CD14-positive monocyte (primary cell): ENCODE measurements at regions not wholly inside any gene's neighbourhood (a gene's known extent, or its start where the extent isn't known, plus 50 kb on each side); places are given as distances from the start of the nearest gene placed in this dataset.

Source experiments
- DNase-seq, 3 donors: peaks; one replicate each; pipeline ENCODE4 v3.0.0-alpha.2; 2011 to 2022
- H2AFZ ChIP-seq: 2 replicates; pipeline ENCODE4 v1.6.0; 2012; ENCODE audit warnings: mild to moderate bottlenecking, low read depth, low read length, inconsistent platforms; ENCODE audit not compliant: insufficient read depth, poor library complexity, severe bottlenecking
- H3K27ac ChIP-seq, 2 donors: 1 replicate in 1 of 2; 2 replicates in 1 of 2; pipeline ENCODE4 v1.5.1; 2012 to 2013; ENCODE audit warnings: low read length in 2 of 2, control low read depth in 1 of 2, inconsistent platforms in 1 of 2, low read depth in 1 of 2, mild to moderate bottlenecking in 1 of 2
- H3K27me3 ChIP-seq, 2 donors: one replicate each; pipeline versions ENCODE4 v1.6.0 to v1.6.1; 2011 to 2013; ENCODE audit warnings: low read length in 2 of 2; ENCODE audit not compliant: control insufficient read depth in 2 of 2, insufficient read depth in 2 of 2
- H3K36me3 ChIP-seq, 2 donors: replicated peaks in 1 of 2; 1 replicate in 1 of 2; 2 replicates in 1 of 2; pipeline versions ENCODE4 v1.5.1 to v1.6.1; 2012 to 2013; ENCODE audit warnings: low read length in 2 of 2, control low read depth in 1 of 2, inconsistent platforms in 1 of 2, mild to moderate bottlenecking in 1 of 2; ENCODE audit not compliant: insufficient read depth in 2 of 2, control insufficient read depth in 1 of 2
- H3K4me1 ChIP-seq, 2 donors: 1 replicate in 1 of 2; 2 replicates in 1 of 2; pipeline versions ENCODE4 v1.5.1 to v1.6.1; 2012 to 2013; ENCODE audit warnings: low read length in 2 of 2, control low read depth in 1 of 2, inconsistent platforms in 1 of 2, mild to moderate bottlenecking in 1 of 2, moderate library complexity in 1 of 2; ENCODE audit not compliant: insufficient read depth in 2 of 2, control insufficient read depth in 1 of 2
- H3K4me2 ChIP-seq: replicated peaks from 2 replicates; pipeline ENCODE3; 2012; ENCODE audit warnings: low read length, moderate library complexity, mild to moderate bottlenecking; ENCODE audit not compliant: poor library complexity, severe bottlenecking; ENCODE audit errors: extremely low read depth
- H3K4me3 ChIP-seq, 3 experiments: fragments of 200-600 bp in 1 of 3; sonication (generic) in 1 of 3; replicated peaks in 1 of 3; 1 replicate in 2 of 3; 2 replicates in 1 of 3; pipeline ENCODE4 v1.5.1; 2011 to 2013; ENCODE audit warnings: low read length in 3 of 3, mild to moderate bottlenecking in 3 of 3, control low read depth in 2 of 3, low read depth in 2 of 3, inconsistent platforms in 1 of 3, moderate library complexity in 1 of 3
- H3K79me2 ChIP-seq: 2 replicates; pipeline ENCODE4 v1.6.0; 2012; ENCODE audit warnings: mild to moderate bottlenecking, control low read depth, inconsistent platforms, low read length, moderate library complexity; ENCODE audit not compliant: insufficient read depth
- H3K9ac ChIP-seq: 2 replicates; pipeline ENCODE4 v1.6.0; 2017; ENCODE audit warnings: low read length, mild to moderate bottlenecking; ENCODE audit not compliant: insufficient read depth, poor library complexity, severe bottlenecking
- H3K9me3 ChIP-seq, 2 donors: replicated peaks in 1 of 2; 1 replicate in 1 of 2; 2 replicates in 1 of 2; pipeline versions ENCODE4 v1.5.1 to v1.6.1; 2012 to 2013; ENCODE audit warnings: low read length in 2 of 2, control low read depth in 1 of 2; ENCODE audit not compliant: control insufficient read depth in 1 of 2, insufficient read depth in 1 of 2
- H4K20me1 ChIP-seq: 2 replicates; pipeline ENCODE4 v1.6.0; 2012; ENCODE audit warnings: mild to moderate bottlenecking, low read length, control low read depth, moderate library complexity; ENCODE audit not compliant: insufficient read depth
- H3K27ac Mint-ChIP-seq, 7 donors: one replicate each; pipeline ENCODE4 v1.8.0; 2020; ENCODE audit warnings: mild to moderate bottlenecking in 7 of 7, mixed read lengths in 7 of 7, moderate library complexity in 6 of 7, inconsistent platforms in 2 of 7
- H3K27me3 Mint-ChIP-seq, 3 donors: one replicate each; pipeline ENCODE4 v1.8.0; 2021 to 2022; ENCODE audit warnings: low read depth in 3 of 3, mild to moderate bottlenecking in 3 of 3, mixed read lengths in 3 of 3, moderate library complexity in 3 of 3, inconsistent platforms in 1 of 3
- H3K36me3 Mint-ChIP-seq, 2 donors: one replicate each; pipeline ENCODE4 v1.8.0; 2020; ENCODE audit warnings: mixed read lengths in 2 of 2, inconsistent platforms in 1 of 2, mild to moderate bottlenecking in 1 of 2
- H3K4me1 Mint-ChIP-seq: one replicate; pipeline ENCODE4 v1.8.0; 2020; ENCODE audit warnings: mild to moderate bottlenecking, mixed read lengths
- H3K4me3 Mint-ChIP-seq, 2 donors: one replicate each; pipeline ENCODE4 v1.8.0; 2020; ENCODE audit warnings: mild to moderate bottlenecking in 2 of 2, mixed read lengths in 2 of 2, moderate library complexity in 1 of 2
- H3K9me3 Mint-ChIP-seq, 7 donors: one replicate each; pipeline ENCODE4 v1.8.0; 2020 to 2022; ENCODE audit warnings: mixed read lengths in 7 of 7, mild to moderate bottlenecking in 6 of 7, moderate library complexity in 6 of 7, inconsistent platforms in 2 of 7
- CTCF ChIP-seq: fragments of 200-600 bp; IDR thresholded peaks from one replicate; pipeline ENCODE4 v1.8.0; 2022; ENCODE audit warnings: antibody characterized with exemption, mild to moderate bottlenecking
- WGBS: methylation state at CpG from one replicate; pipeline ENCODE4 v1.1.5; 2013; ENCODE audit warnings: missing lambda C conversion rate; ENCODE audit not compliant: insufficient coverage; 5-methylcytosine and 5-hydroxymethylcytosine counted together
- intact Hi-C, 2 donors: fragments of 100-400 bp; cut with micrococcal nuclease; formaldehyde crosslinking; loops; one replicate each; pipeline versions ENCODE4 v1.15.0 to v1.15.1; 2023

GRCh38 chr6:79416931-79417330 lies 120.3 kb downstream of the LCA5 start:
- H3K27ac Mint-ChIP-seq = no peak overlapping the region

GRCh38 chr6:79413562-79414002 lies 123.6 kb downstream of the LCA5 start:
- H3K4me3 Mint-ChIP-seq = no peak overlapping the region
- no peak overlapping the region for H3K27ac Mint-ChIP-seq
- peaks cover 0 to 3% (median 0%) of the 10 kb centered on the region in 3 donors for H3K27me3 Mint-ChIP-seq
- Histone ChIP-seq H3K27me3 (no peaks in the 10 kb centered on the region), H3K27ac (no peak overlapping the region), H2AFZ (no peak overlapping the region), H3K79me2 (no peaks in the 10 kb centered on the region), H3K4me2 (no peak overlapping the region), H4K20me1 (no peaks in the 10 kb centered on the region), H3K4me1 (no peaks in the 10 kb centered on the region), H3K4me3 (no peak overlapping the region), H3K9ac (no peak overlapping the region), H3K36me3 (no peaks in the 10 kb centered on the region), H3K9me3 (no peaks in the 10 kb centered on the region)
- no peak for DNase-seq
- no peaks in the 10 kb centered on the region for H3K36me3 Mint-ChIP-seq
- H3K9me3 Mint-ChIP-seq = peaks cover 0 to 6% (median 2%) of the 10 kb centered on the region in 7 donors
- no CpG with 5 or more reads among the region's 2 CpGs for WGBS
- intact Hi-C loops = no loop called here
- H3K4me1 Mint-ChIP-seq = no peaks in the 10 kb centered on the region
- TF ChIP-seq CTCF = no peak

More at GRCh38 chr6:79416931-79417330, 120.3 kb downstream of the LCA5 start:
- Histone ChIP-seq H3K9me3 (no peaks in the 10 kb centered on the region), H4K20me1 (no peaks in the 10 kb centered on the region), H3K4me2 (no peak overlapping the region), H3K4me3 (no peak overlapping the region), H3K27me3 (no peaks in the 10 kb centered on the region), H3K4me1 (no peaks in the 10 kb centered on the region), H3K27ac (no peak overlapping the region), H3K9ac (no peak overlapping the region), H3K79me2 (no peaks in the 10 kb centered on the region), H2AFZ (no peak overlapping the region), H3K36me3 (no peaks in the 10 kb centered on the region)
- H3K4me1 Mint-ChIP-seq = peaks cover 4% of the 10 kb centered on the region
- peaks cover 0 to 3% (median 0%) of the 10 kb centered on the region in 3 donors for H3K27me3 Mint-ChIP-seq
- intact Hi-C loops = no loop called here
- no peak for TF ChIP-seq CTCF
- no peak overlapping the region for H3K4me3 Mint-ChIP-seq
- WGBS = no CpG with 5 or more reads among the region's 2 CpGs
- no peaks in the 10 kb centered on the region for H3K36me3 Mint-ChIP-seq
- DNase-seq = no peak
- peaks cover 0 to 6% (median 2%) of the 10 kb centered on the region in 7 donors for H3K9me3 Mint-ChIP-seq
